HEK293 (cell line): ENCODE measurements at regions not wholly inside any gene's neighbourhood (a gene's known extent, or its start where the extent isn't known, plus 50 kb on each side); places are given as distances from the start of the nearest gene placed in this dataset.
A peak's percentile ranks its signal among the peaks of the same experiment; 100 is the strongest.

Experiments
- FEZF1 ChIP-seq: fragments of 450-650 bp; formaldehyde crosslinking; IDR thresholded peaks from 2 replicates; pipeline ENCODE4 v1.5.1; 2016; ENCODE audit warnings: missing biosample characterization, missing genetic modification characterization
- SCRT2 ChIP-seq: fragments of 450-650 bp; formaldehyde crosslinking; IDR thresholded peaks from 2 replicates; pipeline ENCODE4 v1.5.1; 2016; ENCODE audit warnings: missing biosample characterization, missing genetic modification characterization
- ZBTB17 ChIP-seq: fragments of 450-650 bp; formaldehyde crosslinking; IDR thresholded peaks from 2 replicates; pipeline ENCODE4 v1.5.1; 2016; ENCODE audit warnings: missing biosample characterization, missing genetic modification characterization
- ZNF23 ChIP-seq: fragments of 450-650 bp; formaldehyde crosslinking; IDR thresholded peaks from 2 replicates; pipeline ENCODE4 v1.5.1; 2016; ENCODE audit warnings: missing biosample characterization, missing genetic modification characterization, borderline replicate concordance
- ZNF324 ChIP-seq: fragments of 450-650 bp; formaldehyde crosslinking; IDR thresholded peaks from 2 replicates; pipeline ENCODE4 v1.5.1; 2016; ENCODE audit warnings: missing biosample characterization, missing genetic modification characterization
- ZNF366 ChIP-seq: fragments of 450-650 bp; formaldehyde crosslinking; conservative IDR thresholded peaks from 2 replicates; pipeline ENCODE4 v1.5.1; 2016; ENCODE audit warnings: missing biosample characterization, missing genetic modification characterization
- ZNF391 ChIP-seq: fragments of 450-650 bp; formaldehyde crosslinking; IDR thresholded peaks from 2 replicates; pipeline ENCODE4 v1.5.1; 2016; ENCODE audit warnings: low read depth, missing biosample characterization, missing genetic modification characterization, borderline replicate concordance
- ZNF473 ChIP-seq: fragments of 450-650 bp; formaldehyde crosslinking; IDR thresholded peaks from 2 replicates; pipeline ENCODE4 v1.5.1; 2017; ENCODE audit warnings: missing biosample characterization, missing genetic modification characterization
- ZNF561 ChIP-seq: fragments of 450-650 bp; IDR thresholded peaks from 2 replicates; pipeline ENCODE4 v1.5.1; 2018; ENCODE audit warnings: missing biosample characterization, missing genetic modification characterization, borderline replicate concordance
- ZNF629 ChIP-seq: fragments of 450-650 bp; formaldehyde crosslinking; IDR thresholded peaks from 2 replicates; pipeline ENCODE4 v1.5.1; 2017; ENCODE audit warnings: missing biosample characterization, missing genetic modification characterization
- ZNF701 ChIP-seq: fragments of 450-650 bp; formaldehyde crosslinking; IDR thresholded peaks from 2 replicates; pipeline ENCODE4 v1.5.1; 2016; ENCODE audit warnings: missing biosample characterization, missing genetic modification characterization
- ZNF776 ChIP-seq: fragments of 450-650 bp; formaldehyde crosslinking; IDR thresholded peaks from 2 replicates; pipeline ENCODE4 v1.5.0; 2017; ENCODE audit warnings: missing biosample characterization, missing genetic modification characterization, borderline replicate concordance
- ZNF791 ChIP-seq: fragments of 450-650 bp; formaldehyde crosslinking; IDR thresholded peaks from 2 replicates; pipeline ENCODE4 v1.5.1; 2016; ENCODE audit warnings: missing biosample characterization, missing genetic modification characterization
- ZSCAN23 ChIP-seq: fragments of 450-650 bp; formaldehyde crosslinking; IDR thresholded peaks from 2 replicates; pipeline ENCODE4 v1.5.1; 2016; ENCODE audit warnings: missing biosample characterization, missing genetic modification characterization
- TF ChIP-seq, protein P1 (sequence below): fragments of 450-650 bp; formaldehyde crosslinking; IDR thresholded peaks from 2 replicates; pipeline ENCODE4 v1.5.1; 2016; ENCODE audit warnings: missing biosample characterization, missing genetic modification characterization, borderline replicate concordance
- TF ChIP-seq, protein P2 (sequence below): fragments of 450-650 bp; formaldehyde crosslinking; IDR thresholded peaks from 2 replicates; pipeline ENCODE4 v1.5.1; 2016; ENCODE audit warnings: missing biosample characterization, missing genetic modification characterization
- TF ChIP-seq, protein P3 (sequence below): fragments of 450-650 bp; IDR thresholded peaks from 2 replicates; pipeline ENCODE4 v1.5.1; 2018; ENCODE audit warnings: missing biosample characterization, missing genetic modification characterization
- TF ChIP-seq, protein P4 (sequence below): fragments of 450-650 bp; formaldehyde crosslinking; IDR thresholded peaks from 2 replicates; pipeline ENCODE4 v1.5.1; 2017; ENCODE audit warnings: missing biosample characterization, missing genetic modification characterization

DNA sequence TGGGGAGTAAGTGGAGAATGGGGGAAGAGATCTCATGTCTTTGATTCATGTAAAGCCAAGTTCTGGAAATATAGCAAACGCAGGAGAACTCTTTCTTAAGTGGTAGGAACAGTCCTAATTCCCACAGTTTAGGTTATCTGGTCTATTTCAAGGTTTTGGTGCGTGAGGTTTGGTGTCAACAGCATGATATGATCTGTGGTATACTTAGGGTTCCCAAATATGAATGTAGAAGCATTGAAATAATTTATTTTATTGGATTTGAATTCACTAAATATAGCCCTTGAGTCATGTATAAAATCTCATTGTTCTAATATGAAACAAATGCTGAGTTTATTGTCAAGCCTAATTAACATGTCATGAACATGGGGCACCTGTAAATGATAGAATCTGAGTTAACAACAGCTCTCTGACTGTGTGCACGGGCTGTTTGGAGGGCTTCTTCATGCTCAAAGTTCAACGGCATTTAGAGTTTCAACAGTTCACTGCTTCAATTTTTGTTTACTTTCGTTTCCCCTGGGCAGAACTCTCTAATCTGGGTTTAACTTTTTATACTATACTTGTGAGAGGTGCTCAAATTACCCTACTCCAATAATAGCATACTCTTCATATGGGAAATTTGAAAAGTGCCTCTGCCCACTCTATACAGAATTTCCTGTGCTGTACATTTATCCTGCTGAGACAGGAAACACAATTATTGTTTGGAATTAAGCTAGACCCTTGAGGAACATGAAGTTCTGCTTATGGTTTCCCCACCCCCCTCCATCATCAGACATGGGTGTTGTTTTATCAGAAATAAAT, 236.3 kb upstream of the ZNF217 start (continued):
- TF ChIP-seq, protein P1, sequence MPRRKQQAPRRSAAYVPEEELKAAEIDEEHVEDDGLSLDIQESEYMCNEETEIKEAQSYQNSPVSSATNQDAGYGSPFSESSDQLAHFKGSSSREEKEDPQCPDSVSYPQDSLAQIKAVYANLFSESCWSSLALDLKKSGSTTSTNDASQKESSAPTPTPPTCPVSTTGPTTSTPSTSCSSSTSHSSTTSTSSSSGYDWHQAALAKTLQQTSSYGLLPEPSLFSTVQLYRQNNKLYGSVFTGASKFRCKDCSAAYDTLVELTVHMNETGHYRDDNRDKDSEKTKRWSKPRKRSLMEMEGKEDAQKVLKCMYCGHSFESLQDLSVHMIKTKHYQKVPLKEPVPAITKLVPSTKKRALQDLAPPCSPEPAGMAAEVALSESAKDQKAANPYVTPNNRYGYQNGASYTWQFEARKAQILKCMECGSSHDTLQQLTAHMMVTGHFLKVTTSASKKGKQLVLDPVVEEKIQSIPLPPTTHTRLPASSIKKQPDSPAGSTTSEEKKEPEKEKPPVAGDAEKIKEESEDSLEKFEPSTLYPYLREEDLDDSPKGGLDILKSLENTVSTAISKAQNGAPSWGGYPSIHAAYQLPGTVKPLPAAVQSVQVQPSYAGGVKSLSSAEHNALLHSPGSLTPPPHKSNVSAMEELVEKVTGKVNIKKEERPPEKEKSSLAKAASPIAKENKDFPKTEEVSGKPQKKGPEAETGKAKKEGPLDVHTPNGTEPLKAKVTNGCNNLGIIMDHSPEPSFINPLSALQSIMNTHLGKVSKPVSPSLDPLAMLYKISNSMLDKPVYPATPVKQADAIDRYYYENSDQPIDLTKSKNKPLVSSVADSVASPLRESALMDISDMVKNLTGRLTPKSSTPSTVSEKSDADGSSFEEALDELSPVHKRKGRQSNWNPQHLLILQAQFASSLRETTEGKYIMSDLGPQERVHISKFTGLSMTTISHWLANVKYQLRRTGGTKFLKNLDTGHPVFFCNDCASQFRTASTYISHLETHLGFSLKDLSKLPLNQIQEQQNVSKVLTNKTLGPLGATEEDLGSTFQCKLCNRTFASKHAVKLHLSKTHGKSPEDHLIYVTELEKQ, result 0 out of 2 replicates have a peak, but pooled peaks have one; percentile 8
- TF ChIP-seq ZNF629 (tag by site-specific recombination) (peak; percentile 38), ZNF23 (tag by site-specific recombination) (no peak), FEZF1 (tag by site-specific recombination) (peak; percentile 58), ZNF701 (tag by site-specific recombination) (no peak), ZNF776 (no peak), ZNF391 (0 out of 2 replicates have a peak, but pooled peaks have one; percentile 10), SCRT2 (tag by site-specific recombination) (peak; percentile 74; the same call in 1 of the 2 replicates), ZSCAN23 (tag by site-specific recombination) (0 out of 2 replicates have a peak, but pooled peaks have one; percentile 10), ZNF324 (tag by site-specific recombination) (no peak), ZNF791 (no peak), ZNF473 (no peak), ZNF561 (tag by site-specific recombination) (peak; percentile 81; the same call in 1 of the 2 replicates), ZNF366 (tag by site-specific recombination) (no peak), ZBTB17 (no peak)
- TF ChIP-seq, protein P2, sequence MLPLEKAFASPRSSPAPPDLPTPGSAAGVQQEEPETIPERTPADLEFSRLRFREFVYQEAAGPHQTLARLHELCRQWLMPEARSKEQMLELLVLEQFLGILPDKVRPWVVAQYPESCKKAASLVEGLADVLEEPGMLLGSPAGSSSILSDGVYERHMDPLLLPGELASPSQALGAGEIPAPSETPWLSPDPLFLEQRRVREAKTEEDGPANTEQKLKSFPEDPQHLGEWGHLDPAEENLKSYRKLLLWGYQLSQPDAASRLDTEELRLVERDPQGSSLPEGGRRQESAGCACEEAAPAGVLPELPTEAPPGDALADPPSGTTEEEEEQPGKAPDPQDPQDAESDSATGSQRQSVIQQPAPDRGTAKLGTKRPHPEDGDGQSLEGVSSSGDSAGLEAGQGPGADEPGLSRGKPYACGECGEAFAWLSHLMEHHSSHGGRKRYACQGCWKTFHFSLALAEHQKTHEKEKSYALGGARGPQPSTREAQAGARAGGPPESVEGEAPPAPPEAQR (tag by site-specific recombination), result no peak
- TF ChIP-seq, protein P3, sequence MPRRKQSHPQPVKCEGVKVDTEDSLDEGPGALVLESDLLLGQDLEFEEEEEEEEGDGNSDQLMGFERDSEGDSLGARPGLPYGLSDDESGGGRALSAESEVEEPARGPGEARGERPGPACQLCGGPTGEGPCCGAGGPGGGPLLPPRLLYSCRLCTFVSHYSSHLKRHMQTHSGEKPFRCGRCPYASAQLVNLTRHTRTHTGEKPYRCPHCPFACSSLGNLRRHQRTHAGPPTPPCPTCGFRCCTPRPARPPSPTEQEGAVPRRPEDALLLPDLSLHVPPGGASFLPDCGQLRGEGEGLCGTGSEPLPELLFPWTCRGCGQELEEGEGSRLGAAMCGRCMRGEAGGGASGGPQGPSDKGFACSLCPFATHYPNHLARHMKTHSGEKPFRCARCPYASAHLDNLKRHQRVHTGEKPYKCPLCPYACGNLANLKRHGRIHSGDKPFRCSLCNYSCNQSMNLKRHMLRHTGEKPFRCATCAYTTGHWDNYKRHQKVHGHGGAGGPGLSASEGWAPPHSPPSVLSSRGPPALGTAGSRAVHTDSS, result 0 out of 2 replicates have a peak, but pooled peaks have one; percentile 7
- TF ChIP-seq, protein P4, sequence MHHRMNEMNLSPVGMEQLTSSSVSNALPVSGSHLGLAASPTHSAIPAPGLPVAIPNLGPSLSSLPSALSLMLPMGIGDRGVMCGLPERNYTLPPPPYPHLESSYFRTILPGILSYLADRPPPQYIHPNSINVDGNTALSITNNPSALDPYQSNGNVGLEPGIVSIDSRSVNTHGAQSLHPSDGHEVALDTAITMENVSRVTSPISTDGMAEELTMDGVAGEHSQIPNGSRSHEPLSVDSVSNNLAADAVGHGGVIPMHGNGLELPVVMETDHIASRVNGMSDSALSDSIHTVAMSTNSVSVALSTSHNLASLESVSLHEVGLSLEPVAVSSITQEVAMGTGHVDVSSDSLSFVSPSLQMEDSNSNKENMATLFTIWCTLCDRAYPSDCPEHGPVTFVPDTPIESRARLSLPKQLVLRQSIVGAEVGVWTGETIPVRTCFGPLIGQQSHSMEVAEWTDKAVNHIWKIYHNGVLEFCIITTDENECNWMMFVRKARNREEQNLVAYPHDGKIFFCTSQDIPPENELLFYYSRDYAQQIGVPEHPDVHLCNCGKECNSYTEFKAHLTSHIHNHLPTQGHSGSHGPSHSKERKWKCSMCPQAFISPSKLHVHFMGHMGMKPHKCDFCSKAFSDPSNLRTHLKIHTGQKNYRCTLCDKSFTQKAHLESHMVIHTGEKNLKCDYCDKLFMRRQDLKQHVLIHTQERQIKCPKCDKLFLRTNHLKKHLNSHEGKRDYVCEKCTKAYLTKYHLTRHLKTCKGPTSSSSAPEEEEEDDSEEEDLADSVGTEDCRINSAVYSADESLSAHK, result peak; percentile 76
